Posterior cingulate gyrus (tissue), 11 donors: ENCODE measurements at regions not wholly inside any gene's neighbourhood (a gene's known extent, or its start where the extent isn't known, plus 50 kb on each side); places are given as distances from the start of the nearest gene placed in this dataset.
A peak's percentile ranks its signal among the peaks of the same experiment; 100 is the strongest.
"Not testable (repeated sequence)": the region's sequence is repeated elsewhere in the genome, so short reads cannot be mapped to it uniquely, and the experiment has no call there.

Source experiments
- DNase-seq, 10 donors: peaks; one replicate each; pipeline versions ENCODE4 v3.0.0 to v3.0.0-alpha.2; 2020 to 2021; ENCODE audit warnings: mixed read lengths in 3 of 10
- intact Hi-C: fragments of 100-400 bp; cut with DNase I; formaldehyde crosslinking; loops from one replicate; pipeline ENCODE4 v1.15.1; 2023

GRCh38 chr14:61602003-61602732, 93.1 kb upstream of the HIF1A start:
- DNase-seq, result no peak
- intact Hi-C loops, result no loop called here

- intact Hi-C loops, result no loop called here
- DNase-seq, result no peak
Observed at GRCh38 chr14:61602733-61603077, 92.6 kb upstream of the HIF1A start.

GRCh38 chr14:61603736-61604135, 91.6 kb upstream of the HIF1A start:
- DNase-seq, result no peak
- intact Hi-C loops, result no loop called here

GRCh38 chr14:61607570-61608244, 87.6 kb upstream of the HIF1A start:
- no peak for DNase-seq

GRCh38 chr14:61608245-61609165, 86.8 kb upstream of the HIF1A start:
- peak in 9 of 10 donors; percentile 28 to 89 (median 47) for DNase-seq
- intact Hi-C loops, result no loop called here

More at GRCh38 chr14:61607570-61608244, 87.6 kb upstream of the HIF1A start:
- intact Hi-C loops, result no loop called here

GRCh38 chr14:61609191-61609843, 86.0 kb upstream of the HIF1A start:
- peak in 9 of 10 donors; percentile 15 to 90 (median 47) for DNase-seq
- intact Hi-C loops, result no loop called here

- intact Hi-C loops, result no loop called here
Observed at GRCh38 chr14:61609884-61610283, 85.4 kb upstream of the HIF1A start.

GRCh38 chr14:61610900-61611299, 84.4 kb upstream of the HIF1A start:
- no peak for DNase-seq
- intact Hi-C loops, result no loop called here

More at GRCh38 chr14:61609884-61610283, 85.4 kb upstream of the HIF1A start:
- no peak for DNase-seq

GRCh38 chr14:61611880-61612630, 83.3 kb upstream of the HIF1A start:
- intact Hi-C loops, result no loop called here

GRCh38 chr14:61613006-61613405, 82.3 kb upstream of the HIF1A start:
- intact Hi-C loops, DNase-seq: not testable (repeated sequence)

More at GRCh38 chr14:61611880-61612630, 83.3 kb upstream of the HIF1A start:
- DNase-seq, result no peak

- no peak for DNase-seq
- intact Hi-C loops, result no loop called here
Observed at GRCh38 chr14:61614693-61615092, 80.6 kb upstream of the HIF1A start.

- intact Hi-C loops, result no loop called here
- DNase-seq, result no peak
Observed at GRCh38 chr14:61615743-61616523, 79.4 kb upstream of the HIF1A start.

GRCh38 chr14:61616524-61617185, 78.7 kb upstream of the HIF1A start:
- no peak for DNase-seq
- intact Hi-C loops, result no loop called here

GRCh38 chr14:61618448-61618847, 76.9 kb upstream of the HIF1A start:
- intact Hi-C loops, result no loop called here
- DNase-seq, result no peak

GRCh38 chr14:61619494-61619893, 75.8 kb upstream of the HIF1A start:
- intact Hi-C loops, result no loop called here
- no peak for DNase-seq

GRCh38 chr14:61620130-61620946, 75.0 kb upstream of the HIF1A start:
- no peak for DNase-seq
- intact Hi-C loops, result no loop called here

- no peak for DNase-seq
- intact Hi-C loops, result no loop called here
Observed at GRCh38 chr14:61621444-61621843, 73.9 kb upstream of the HIF1A start.

GRCh38 chr14:61622051-61622450, 73.3 kb upstream of the HIF1A start:
- no peak for DNase-seq
- intact Hi-C loops, result no loop called here
